Lower lobe of right lung (tissue), 2 donors: ENCODE measurements at regions not wholly inside any gene's neighbourhood (a gene's known extent, or its start where the extent isn't known, plus 50 kb on each side); places are given as distances from the start of the nearest gene placed in this dataset.

ENCODE experiments used
- ATAC-seq, 2 donors: fragments of 200-7000 bp; cut with Tn5 transposase; one replicate each; pipeline ENCODE4 v1.9.1; 2020 to 2022; ENCODE audit warnings: mild to moderate bottlenecking in 2 of 2, moderate library complexity in 2 of 2
- DNase-seq: peaks from one replicate; pipeline ENCODE4 v3.0.0-alpha.2; 2020
- H3K27ac ChIP-seq: fragments of 200-600 bp; one replicate; pipeline ENCODE4 v1.8.0; 2022
- H3K27me3 ChIP-seq: fragments of 200-600 bp; one replicate; pipeline ENCODE4 v1.8.0; 2022; ENCODE audit warnings: low read depth
- H3K36me3 ChIP-seq: fragments of 200-600 bp; one replicate; pipeline ENCODE4 v1.8.0; 2022; ENCODE audit warnings: mild to moderate bottlenecking
- H3K4me1 ChIP-seq: fragments of 200-600 bp; one replicate; pipeline ENCODE4 v1.8.0; 2022
- H3K4me3 ChIP-seq: fragments of 200-600 bp; one replicate; pipeline ENCODE4 v1.8.0; 2022; ENCODE audit warnings: mild to moderate bottlenecking
- H3K9me3 ChIP-seq: fragments of 200-600 bp; one replicate; pipeline ENCODE4 v1.8.0; 2022
- intact Hi-C: fragments of 100-400 bp; cut with DNase I; formaldehyde crosslinking; loops from one replicate; pipeline ENCODE4 v1.11.0; 2022
- TF ChIP-seq, protein P1 (sequence below): fragments of 200-600 bp; IDR thresholded peaks from one replicate; pipeline ENCODE4 v1.8.0; 2022; ENCODE audit warnings: antibody characterized with exemption, mild to moderate bottlenecking
- donor health status: DM: no; HTN: yes; CAD: no; lungs with severe emphysema.

DNA sequence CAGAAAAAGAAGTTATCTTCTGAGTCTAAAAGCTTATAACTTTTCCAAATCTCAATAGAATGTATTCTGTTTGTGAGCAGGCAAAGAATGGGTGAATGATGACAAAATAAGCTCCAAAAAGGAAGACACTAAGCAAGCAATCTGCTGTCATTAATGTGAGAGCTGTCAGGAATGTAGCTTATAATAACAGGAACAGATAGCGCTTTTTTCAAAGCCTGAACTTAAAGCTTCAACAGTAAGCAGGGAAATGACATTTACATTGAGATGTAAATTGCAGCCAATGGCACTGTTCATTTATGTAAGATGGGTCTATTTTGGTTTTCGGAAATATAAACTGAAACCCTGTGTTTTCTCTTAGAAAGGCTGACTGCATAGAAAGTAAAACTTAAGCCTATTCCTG, 1005.9 kb downstream of the PDHA2 start:
- Histone ChIP-seq H3K4me3 (no peak overlapping the region), H3K4me1 (no peaks in the 10 kb centered on the region), H3K36me3 (no peaks in the 10 kb centered on the region), H3K27me3 (no peaks in the 10 kb centered on the region), H3K9me3 (no peaks in the 10 kb centered on the region), H3K27ac (no peak overlapping the region)
- intact Hi-C loops = no loop called here
- no peak for DNase-seq
- no peak for ATAC-seq
- TF ChIP-seq, protein P1, sequence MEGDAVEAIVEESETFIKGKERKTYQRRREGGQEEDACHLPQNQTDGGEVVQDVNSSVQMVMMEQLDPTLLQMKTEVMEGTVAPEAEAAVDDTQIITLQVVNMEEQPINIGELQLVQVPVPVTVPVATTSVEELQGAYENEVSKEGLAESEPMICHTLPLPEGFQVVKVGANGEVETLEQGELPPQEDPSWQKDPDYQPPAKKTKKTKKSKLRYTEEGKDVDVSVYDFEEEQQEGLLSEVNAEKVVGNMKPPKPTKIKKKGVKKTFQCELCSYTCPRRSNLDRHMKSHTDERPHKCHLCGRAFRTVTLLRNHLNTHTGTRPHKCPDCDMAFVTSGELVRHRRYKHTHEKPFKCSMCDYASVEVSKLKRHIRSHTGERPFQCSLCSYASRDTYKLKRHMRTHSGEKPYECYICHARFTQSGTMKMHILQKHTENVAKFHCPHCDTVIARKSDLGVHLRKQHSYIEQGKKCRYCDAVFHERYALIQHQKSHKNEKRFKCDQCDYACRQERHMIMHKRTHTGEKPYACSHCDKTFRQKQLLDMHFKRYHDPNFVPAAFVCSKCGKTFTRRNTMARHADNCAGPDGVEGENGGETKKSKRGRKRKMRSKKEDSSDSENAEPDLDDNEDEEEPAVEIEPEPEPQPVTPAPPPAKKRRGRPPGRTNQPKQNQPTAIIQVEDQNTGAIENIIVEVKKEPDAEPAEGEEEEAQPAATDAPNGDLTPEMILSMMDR = no peak

DNA sequence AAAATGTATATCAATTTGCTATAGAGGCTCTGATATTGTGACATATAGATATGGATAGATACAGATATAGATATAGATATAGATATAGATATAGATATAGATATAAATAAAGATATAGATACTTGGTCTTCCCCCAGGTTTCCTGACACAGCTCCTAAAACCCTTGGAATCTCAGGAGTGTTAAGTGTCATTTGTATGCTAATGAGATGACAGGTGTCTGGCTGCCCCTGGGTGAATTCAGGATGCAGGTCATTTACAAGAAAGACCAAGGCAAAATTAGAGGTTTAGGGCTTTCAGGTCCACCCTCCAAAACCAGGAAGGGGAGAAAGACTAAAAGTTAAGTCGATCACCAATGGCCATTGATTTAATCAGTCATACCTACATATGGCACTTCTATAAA, 1034.8 kb downstream of the PDHA2 start:
- Histone ChIP-seq H3K4me1 (no peaks in the 10 kb centered on the region), H3K9me3 (peaks cover 4% of the 10 kb centered on the region), H3K4me3 (no peak overlapping the region), H3K27ac (no peak overlapping the region), H3K36me3 (no peaks in the 10 kb centered on the region), H3K27me3 (no peaks in the 10 kb centered on the region)
- ATAC-seq = no peak
- TF ChIP-seq, protein P1 = no peak
- intact Hi-C loops = no loop called here
- no peak for DNase-seq

DNA sequence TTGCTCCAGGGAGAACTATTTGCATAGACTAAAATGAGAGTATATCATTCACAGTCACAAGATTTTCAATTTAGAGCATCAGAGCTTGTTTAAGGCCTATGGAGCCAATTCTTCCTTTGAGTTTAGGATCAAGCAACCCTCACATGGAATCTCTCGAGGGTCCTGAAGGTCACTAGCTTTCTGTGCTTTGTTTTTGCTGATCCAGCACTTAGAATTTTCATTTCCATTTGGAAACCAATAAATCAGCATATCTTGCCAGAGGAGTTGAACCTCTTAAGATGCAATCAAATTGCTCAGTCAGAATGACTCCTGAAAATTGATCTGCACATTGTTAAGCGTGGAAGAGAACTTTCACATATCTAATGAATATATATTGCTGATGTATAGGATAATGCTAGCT, 1039.6 kb downstream of the PDHA2 start:
- Histone ChIP-seq H3K9me3 (peaks cover 4% of the 10 kb centered on the region), H3K4me3 (no peak overlapping the region), H3K27ac (no peak overlapping the region), H3K4me1 (no peaks in the 10 kb centered on the region), H3K27me3 (no peaks in the 10 kb centered on the region), H3K36me3 (no peaks in the 10 kb centered on the region)
- no peak for ATAC-seq
- no peak for DNase-seq
- intact Hi-C loops = no loop called here
- TF ChIP-seq, protein P1 = no peak

- H3K27me3 ChIP-seq = no peaks in the 10 kb centered on the region
- no peak overlapping the region for H3K4me3 ChIP-seq
- H3K4me1 ChIP-seq = no peaks in the 10 kb centered on the region
- intact Hi-C loops = no loop called here
- DNase-seq (no peak), ATAC-seq (no peak)
- TF ChIP-seq, protein P1 = no peak
- H3K36me3 ChIP-seq = no peaks in the 10 kb centered on the region
- H3K9me3 ChIP-seq = no peaks in the 10 kb centered on the region
- no peak overlapping the region for H3K27ac ChIP-seq
Measured at GRCh38 chr4:96887857-96888256, 1048.0 kb downstream of the PDHA2 start.

DNA sequence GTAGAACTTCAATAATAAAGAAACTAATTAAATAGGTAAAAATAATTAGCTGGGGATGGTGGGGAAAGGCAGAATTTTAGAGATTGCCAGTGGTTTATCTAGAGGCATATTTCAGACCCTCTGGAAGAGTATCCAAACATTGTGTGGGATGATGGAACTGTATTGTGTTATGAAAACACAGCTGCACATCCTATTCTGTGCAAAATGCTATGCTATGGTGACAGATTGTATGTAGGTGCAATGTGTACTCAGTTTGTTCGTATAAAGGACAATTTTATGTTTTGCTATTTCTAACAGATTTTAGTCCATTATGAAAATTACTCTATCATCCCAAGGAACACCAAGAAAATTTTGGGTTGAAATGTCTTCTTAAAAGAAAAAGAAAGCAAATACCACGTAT, 1054.7 kb downstream of the PDHA2 start:
- DNase-seq = no peak
- Histone ChIP-seq H3K27me3 (no peaks in the 10 kb centered on the region), H3K9me3 (no peaks in the 10 kb centered on the region), H3K36me3 (no peaks in the 10 kb centered on the region), H3K4me1 (no peaks in the 10 kb centered on the region), H3K27ac (no peak overlapping the region), H3K4me3 (no peak overlapping the region)
- no peak for ATAC-seq
- TF ChIP-seq, protein P1 = no peak
- intact Hi-C loops = no loop called here

GRCh38 chr4:96895826-96896225, 1055.9 kb downstream of the PDHA2 start:
- ATAC-seq (no peak), DNase-seq (no peak)
- no peaks in the 10 kb centered on the region for H3K4me1 ChIP-seq
- no peaks in the 10 kb centered on the region for H3K9me3 ChIP-seq
- TF ChIP-seq, protein P1 = no peak
- no peaks in the 10 kb centered on the region for H3K36me3 ChIP-seq
- no peak overlapping the region for H3K27ac ChIP-seq
- no peaks in the 10 kb centered on the region for H3K27me3 ChIP-seq
- intact Hi-C loops = no loop called here
- H3K4me3 ChIP-seq = no peak overlapping the region
